HEK293 (cell line): ENCODE measurements at regions not wholly inside any gene's neighbourhood (a gene's known extent, or its start where the extent isn't known, plus 50 kb on each side); places are given as distances from the start of the nearest gene placed in this dataset.

ENCODE experiments used
- GLIS2 ChIP-seq: fragments of 450-650 bp; formaldehyde crosslinking; IDR thresholded peaks from 2 replicates; pipeline ENCODE4 v1.5.1; 2016; ENCODE audit warnings: missing biosample characterization, missing genetic modification characterization
- MEIS1 ChIP-seq: sonication (generic); formaldehyde crosslinking; IDR thresholded peaks from 2 replicates; pipeline ENCODE4 v1.8.1; 2022; ENCODE audit warnings: missing genetic modification reagents, mild to moderate bottlenecking, borderline replicate concordance
- ZFP37 ChIP-seq: fragments of 450-650 bp; formaldehyde crosslinking; IDR thresholded peaks from 2 replicates; pipeline ENCODE4 v1.5.1; 2016; ENCODE audit warnings: missing biosample characterization, missing genetic modification characterization
- ZNF133 ChIP-seq: fragments of 450-650 bp; formaldehyde crosslinking; IDR thresholded peaks from 2 replicates; pipeline ENCODE4 v1.5.1; 2016; ENCODE audit warnings: missing biosample characterization, missing genetic modification characterization
- ZNF660 ChIP-seq: fragments of 450-650 bp; IDR thresholded peaks from 2 replicates; pipeline ENCODE4 v1.5.1; 2018; ENCODE audit warnings: missing biosample characterization, mild to moderate bottlenecking, missing genetic modification characterization
- ZNF76 ChIP-seq: fragments of 450-650 bp; formaldehyde crosslinking; IDR thresholded peaks from 2 replicates; pipeline ENCODE4; 2016; ENCODE audit warnings: low read depth, missing biosample characterization, missing genetic modification characterization, borderline replicate concordance
- ZSCAN30 ChIP-seq: fragments of 450-650 bp; IDR thresholded peaks from 2 replicates; pipeline ENCODE4 v1.5.1; 2018; ENCODE audit warnings: missing biosample characterization, mild to moderate bottlenecking, missing genetic modification characterization, moderate library complexity
- TF ChIP-seq, protein P1 (sequence below): fragments of 450-650 bp; formaldehyde crosslinking; IDR thresholded peaks from 2 replicates; pipeline ENCODE4 v1.5.1; 2016; ENCODE audit warnings: missing biosample characterization, missing genetic modification characterization
- TF ChIP-seq, protein P2 (sequence below): fragments of 450-650 bp; formaldehyde crosslinking; IDR thresholded peaks from 2 replicates; pipeline ENCODE4 v1.5.1; 2016; ENCODE audit warnings: missing biosample characterization, missing genetic modification characterization
- TF ChIP-seq, protein P3 (sequence below): fragments of 450-650 bp; formaldehyde crosslinking; IDR thresholded peaks from 2 replicates; pipeline ENCODE4 v1.5.1; 2017; ENCODE audit warnings: missing biosample characterization, missing genetic modification characterization
- TF ChIP-seq, protein P4 (sequence below): fragments of 450-650 bp; formaldehyde crosslinking; IDR thresholded peaks from 2 replicates; pipeline ENCODE4 v1.5.1; 2016; ENCODE audit warnings: missing biosample characterization, missing genetic modification characterization

DNA sequence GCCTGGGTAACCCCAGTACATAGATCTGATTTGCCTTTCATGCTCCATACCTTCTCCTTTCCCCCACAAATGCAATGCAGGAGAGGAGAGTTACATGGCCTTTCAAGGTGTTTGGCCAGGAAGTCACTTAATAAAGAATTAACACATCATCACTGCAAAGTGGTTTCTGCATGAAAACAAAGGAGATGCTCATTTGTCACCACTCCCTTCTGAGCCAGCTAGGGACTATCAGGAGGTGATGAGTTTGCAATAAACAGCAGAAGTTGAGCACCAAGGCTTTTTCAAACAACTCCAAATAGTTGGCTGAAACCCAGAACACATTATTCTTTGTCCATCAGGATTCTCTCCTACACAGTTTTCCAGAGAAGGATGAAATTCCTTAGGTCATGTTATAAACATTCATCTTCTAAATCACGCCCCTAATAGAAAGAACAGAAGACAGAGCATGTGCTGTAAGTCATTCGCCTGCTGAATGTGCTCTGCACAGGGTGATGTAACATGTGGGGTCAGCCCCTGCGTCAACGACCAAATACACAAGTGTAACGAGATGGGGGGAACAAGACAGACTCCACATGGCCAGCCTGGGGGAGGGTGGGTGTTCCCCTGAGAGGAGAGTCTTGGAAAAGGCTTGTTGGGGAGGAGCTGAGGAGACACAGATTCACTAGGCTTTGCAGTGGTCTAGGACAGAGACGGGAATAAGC, 87.3 kb upstream of the RMDN2 start:
- TF ChIP-seq ZNF76 (tag by site-specific recombination): no peak
- TF ChIP-seq, protein P1, sequence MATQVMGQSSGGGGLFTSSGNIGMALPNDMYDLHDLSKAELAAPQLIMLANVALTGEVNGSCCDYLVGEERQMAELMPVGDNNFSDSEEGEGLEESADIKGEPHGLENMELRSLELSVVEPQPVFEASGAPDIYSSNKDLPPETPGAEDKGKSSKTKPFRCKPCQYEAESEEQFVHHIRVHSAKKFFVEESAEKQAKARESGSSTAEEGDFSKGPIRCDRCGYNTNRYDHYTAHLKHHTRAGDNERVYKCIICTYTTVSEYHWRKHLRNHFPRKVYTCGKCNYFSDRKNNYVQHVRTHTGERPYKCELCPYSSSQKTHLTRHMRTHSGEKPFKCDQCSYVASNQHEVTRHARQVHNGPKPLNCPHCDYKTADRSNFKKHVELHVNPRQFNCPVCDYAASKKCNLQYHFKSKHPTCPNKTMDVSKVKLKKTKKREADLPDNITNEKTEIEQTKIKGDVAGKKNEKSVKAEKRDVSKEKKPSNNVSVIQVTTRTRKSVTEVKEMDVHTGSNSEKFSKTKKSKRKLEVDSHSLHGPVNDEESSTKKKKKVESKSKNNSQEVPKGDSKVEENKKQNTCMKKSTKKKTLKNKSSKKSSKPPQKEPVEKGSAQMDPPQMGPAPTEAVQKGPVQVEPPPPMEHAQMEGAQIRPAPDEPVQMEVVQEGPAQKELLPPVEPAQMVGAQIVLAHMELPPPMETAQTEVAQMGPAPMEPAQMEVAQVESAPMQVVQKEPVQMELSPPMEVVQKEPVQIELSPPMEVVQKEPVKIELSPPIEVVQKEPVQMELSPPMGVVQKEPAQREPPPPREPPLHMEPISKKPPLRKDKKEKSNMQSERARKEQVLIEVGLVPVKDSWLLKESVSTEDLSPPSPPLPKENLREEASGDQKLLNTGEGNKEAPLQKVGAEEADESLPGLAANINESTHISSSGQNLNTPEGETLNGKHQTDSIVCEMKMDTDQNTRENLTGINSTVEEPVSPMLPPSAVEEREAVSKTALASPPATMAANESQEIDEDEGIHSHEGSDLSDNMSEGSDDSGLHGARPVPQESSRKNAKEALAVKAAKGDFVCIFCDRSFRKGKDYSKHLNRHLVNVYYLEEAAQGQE (tag by site-specific recombination): no peak
- no peak for TF ChIP-seq GLIS2 (tag by site-specific recombination)
- TF ChIP-seq, protein P2, sequence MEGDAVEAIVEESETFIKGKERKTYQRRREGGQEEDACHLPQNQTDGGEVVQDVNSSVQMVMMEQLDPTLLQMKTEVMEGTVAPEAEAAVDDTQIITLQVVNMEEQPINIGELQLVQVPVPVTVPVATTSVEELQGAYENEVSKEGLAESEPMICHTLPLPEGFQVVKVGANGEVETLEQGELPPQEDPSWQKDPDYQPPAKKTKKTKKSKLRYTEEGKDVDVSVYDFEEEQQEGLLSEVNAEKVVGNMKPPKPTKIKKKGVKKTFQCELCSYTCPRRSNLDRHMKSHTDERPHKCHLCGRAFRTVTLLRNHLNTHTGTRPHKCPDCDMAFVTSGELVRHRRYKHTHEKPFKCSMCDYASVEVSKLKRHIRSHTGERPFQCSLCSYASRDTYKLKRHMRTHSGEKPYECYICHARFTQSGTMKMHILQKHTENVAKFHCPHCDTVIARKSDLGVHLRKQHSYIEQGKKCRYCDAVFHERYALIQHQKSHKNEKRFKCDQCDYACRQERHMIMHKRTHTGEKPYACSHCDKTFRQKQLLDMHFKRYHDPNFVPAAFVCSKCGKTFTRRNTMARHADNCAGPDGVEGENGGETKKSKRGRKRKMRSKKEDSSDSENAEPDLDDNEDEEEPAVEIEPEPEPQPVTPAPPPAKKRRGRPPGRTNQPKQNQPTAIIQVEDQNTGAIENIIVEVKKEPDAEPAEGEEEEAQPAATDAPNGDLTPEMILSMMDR (tag by site-specific recombination): no peak
- TF ChIP-seq ZSCAN30 (tag by site-specific recombination): no peak
- TF ChIP-seq, protein P3, sequence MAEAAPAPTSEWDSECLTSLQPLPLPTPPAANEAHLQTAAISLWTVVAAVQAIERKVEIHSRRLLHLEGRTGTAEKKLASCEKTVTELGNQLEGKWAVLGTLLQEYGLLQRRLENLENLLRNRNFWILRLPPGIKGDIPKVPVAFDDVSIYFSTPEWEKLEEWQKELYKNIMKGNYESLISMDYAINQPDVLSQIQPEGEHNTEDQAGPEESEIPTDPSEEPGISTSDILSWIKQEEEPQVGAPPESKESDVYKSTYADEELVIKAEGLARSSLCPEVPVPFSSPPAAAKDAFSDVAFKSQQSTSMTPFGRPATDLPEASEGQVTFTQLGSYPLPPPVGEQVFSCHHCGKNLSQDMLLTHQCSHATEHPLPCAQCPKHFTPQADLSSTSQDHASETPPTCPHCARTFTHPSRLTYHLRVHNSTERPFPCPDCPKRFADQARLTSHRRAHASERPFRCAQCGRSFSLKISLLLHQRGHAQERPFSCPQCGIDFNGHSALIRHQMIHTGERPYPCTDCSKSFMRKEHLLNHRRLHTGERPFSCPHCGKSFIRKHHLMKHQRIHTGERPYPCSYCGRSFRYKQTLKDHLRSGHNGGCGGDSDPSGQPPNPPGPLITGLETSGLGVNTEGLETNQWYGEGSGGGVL (tag by site-specific recombination): no peak
- no peak for TF ChIP-seq MEIS1
- no peak for TF ChIP-seq ZNF660 (tag by site-specific recombination)
- TF ChIP-seq, protein P4, sequence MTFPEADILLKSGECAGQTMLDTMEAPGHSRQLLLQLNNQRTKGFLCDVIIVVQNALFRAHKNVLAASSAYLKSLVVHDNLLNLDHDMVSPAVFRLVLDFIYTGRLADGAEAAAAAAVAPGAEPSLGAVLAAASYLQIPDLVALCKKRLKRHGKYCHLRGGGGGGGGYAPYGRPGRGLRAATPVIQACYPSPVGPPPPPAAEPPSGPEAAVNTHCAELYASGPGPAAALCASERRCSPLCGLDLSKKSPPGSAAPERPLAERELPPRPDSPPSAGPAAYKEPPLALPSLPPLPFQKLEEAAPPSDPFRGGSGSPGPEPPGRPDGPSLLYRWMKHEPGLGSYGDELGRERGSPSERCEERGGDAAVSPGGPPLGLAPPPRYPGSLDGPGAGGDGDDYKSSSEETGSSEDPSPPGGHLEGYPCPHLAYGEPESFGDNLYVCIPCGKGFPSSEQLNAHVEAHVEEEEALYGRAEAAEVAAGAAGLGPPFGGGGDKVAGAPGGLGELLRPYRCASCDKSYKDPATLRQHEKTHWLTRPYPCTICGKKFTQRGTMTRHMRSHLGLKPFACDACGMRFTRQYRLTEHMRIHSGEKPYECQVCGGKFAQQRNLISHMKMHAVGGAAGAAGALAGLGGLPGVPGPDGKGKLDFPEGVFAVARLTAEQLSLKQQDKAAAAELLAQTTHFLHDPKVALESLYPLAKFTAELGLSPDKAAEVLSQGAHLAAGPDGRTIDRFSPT: no peak
- no peak for TF ChIP-seq ZFP37 (tag by site-specific recombination)
- no peak for TF ChIP-seq ZNF133
